Progenitor cell of endocrine pancreas (in vitro differentiated cells): ENCODE measurements at regions not wholly inside any gene's neighbourhood (a gene's known extent, or its start where the extent isn't known, plus 50 kb on each side); places are given as distances from the start of the nearest gene placed in this dataset.
"Not testable (repeated sequence)": the region's sequence is repeated elsewhere in the genome, so short reads cannot be mapped to it uniquely, and the experiment has no call there.

Experiments
- DNase-seq: peaks from one replicate; pipeline ENCODE4 v3.0.0; 2021; ENCODE audit warnings: low spot score; ENCODE audit not compliant: unreplicated experiment
- H3K27ac Mint-ChIP-seq: 2 replicates; pipeline ENCODE4 v1.8.0; 2021; ENCODE audit warnings: mild to moderate bottlenecking, moderate library complexity, mixed read lengths
- H3K27me3 Mint-ChIP-seq: 2 replicates; pipeline ENCODE4 v1.8.0; 2021; ENCODE audit warnings: mixed read lengths
- H3K36me3 Mint-ChIP-seq: 2 replicates; pipeline ENCODE4 v1.8.0; 2022; ENCODE audit warnings: mixed read lengths; ENCODE audit not compliant: insufficient read depth
- H3K4me1 Mint-ChIP-seq: 2 replicates; pipeline ENCODE4 v1.8.0; 2021; ENCODE audit warnings: low read depth, mixed read lengths
- H3K4me3 Mint-ChIP-seq: 2 replicates; pipeline ENCODE4 v1.8.0; 2021; ENCODE audit warnings: low read depth, mild to moderate bottlenecking, moderate library complexity, mixed read lengths
- H3K9me3 Mint-ChIP-seq: 2 replicates; pipeline ENCODE4 v1.8.0; 2021; ENCODE audit warnings: low read depth, mixed read lengths
- TF ChIP-seq, protein P1 (sequence below): fragments of 200-600 bp; sonication (generic); IDR thresholded peaks from one replicate; pipeline ENCODE4 v1.5.0; 2021; ENCODE audit warnings: antibody characterized with exemption, mild to moderate bottlenecking; ENCODE audit not compliant: unreplicated experiment

DNA sequence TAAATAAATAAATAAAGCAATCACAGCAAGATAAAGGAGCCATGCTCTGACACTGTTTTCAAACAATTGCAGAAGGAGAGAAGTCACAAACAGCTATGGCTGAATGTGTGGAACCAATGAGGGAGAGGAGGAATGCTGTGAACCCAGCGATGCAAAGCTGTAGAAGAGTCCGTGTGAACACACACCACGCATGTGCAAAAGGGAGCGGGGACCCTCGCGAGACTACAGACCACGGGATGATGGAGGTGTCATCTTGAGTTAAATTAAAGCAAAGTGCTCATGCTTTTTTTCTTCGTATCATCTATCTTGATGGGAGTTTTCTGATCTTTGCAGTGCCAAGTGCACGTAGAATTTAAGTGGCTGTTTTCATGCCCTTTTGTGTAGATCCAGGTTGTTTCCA, 123.8 kb upstream of the CDH5 start:
- Mint-ChIP-seq H3K27ac (no peak overlapping the region), H3K36me3 (no peaks in the 10 kb centered on the region), H3K27me3 (peaks cover 28% of the 10 kb centered on the region), H3K4me3 (no peak overlapping the region), H3K4me1 (peaks cover under 1% of the 10 kb centered on the region), H3K9me3 (no peaks in the 10 kb centered on the region)
- DNase-seq: no peak
- TF ChIP-seq, protein P1, sequence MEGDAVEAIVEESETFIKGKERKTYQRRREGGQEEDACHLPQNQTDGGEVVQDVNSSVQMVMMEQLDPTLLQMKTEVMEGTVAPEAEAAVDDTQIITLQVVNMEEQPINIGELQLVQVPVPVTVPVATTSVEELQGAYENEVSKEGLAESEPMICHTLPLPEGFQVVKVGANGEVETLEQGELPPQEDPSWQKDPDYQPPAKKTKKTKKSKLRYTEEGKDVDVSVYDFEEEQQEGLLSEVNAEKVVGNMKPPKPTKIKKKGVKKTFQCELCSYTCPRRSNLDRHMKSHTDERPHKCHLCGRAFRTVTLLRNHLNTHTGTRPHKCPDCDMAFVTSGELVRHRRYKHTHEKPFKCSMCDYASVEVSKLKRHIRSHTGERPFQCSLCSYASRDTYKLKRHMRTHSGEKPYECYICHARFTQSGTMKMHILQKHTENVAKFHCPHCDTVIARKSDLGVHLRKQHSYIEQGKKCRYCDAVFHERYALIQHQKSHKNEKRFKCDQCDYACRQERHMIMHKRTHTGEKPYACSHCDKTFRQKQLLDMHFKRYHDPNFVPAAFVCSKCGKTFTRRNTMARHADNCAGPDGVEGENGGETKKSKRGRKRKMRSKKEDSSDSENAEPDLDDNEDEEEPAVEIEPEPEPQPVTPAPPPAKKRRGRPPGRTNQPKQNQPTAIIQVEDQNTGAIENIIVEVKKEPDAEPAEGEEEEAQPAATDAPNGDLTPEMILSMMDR: no peak

DNA sequence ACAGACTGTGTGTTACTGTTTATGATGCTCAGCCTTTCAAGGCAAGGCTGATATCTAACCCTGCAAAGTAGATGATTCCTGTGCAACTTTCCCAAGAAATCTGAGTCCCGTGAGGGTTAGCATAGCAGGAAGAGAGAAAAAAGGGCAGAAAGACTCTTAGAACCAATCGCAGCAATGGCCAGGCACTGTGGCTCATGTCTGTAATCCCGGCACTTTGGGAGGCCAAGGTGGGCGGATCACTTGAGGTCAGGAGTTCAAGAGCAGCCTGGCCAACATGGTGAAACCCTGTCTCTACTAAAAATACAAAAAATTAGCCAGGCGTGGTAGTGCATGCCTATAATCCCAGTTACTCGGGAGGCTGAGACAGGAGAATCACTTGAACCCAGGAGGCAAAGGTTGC, 124.3 kb upstream of the CDH5 start:
- DNase-seq, H3K36me3 Mint-ChIP-seq, H3K4me1 Mint-ChIP-seq, H3K9me3 Mint-ChIP-seq, H3K4me3 Mint-ChIP-seq, H3K27ac Mint-ChIP-seq: not testable (repeated sequence)
- H3K27me3 Mint-ChIP-seq: peaks cover 27% of the 10 kb centered on the region

DNA sequence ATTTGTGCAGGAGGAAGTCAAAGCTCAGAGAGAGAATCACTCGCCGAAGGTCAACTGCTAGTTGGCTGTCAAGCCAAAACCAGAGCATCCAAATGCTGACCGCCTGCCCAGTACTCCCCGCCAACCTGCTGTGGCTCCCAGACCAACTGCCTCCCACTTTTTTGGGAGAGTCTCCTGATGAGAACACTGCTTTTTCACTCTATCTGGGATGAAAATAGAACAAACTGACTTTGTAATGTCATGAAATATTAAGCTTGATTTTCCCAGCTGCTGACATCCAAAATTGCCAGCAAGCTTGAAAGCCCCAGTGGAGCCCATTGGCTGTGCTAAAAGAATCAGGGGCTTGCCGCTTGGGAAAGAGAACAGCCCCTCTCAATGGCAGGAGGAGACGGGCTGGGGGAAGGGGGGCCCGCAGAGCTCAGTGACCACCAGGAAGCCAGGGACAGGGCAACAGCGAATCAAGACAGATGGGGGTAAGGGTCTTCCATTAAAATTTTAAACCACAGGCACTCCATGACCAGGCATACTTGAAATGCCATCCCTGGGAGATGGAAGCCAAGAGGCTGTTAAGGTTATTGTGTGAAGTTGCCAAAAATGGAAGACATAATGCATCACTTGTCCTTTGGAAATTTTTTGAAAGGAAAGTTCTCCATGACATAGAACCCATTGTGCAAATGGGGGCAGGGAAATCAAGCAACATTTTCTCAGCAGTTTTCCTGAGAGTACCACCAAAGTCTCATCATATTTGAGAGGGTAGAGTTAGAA, 125.7 kb upstream of the CDH5 start:
- Mint-ChIP-seq H3K27me3 (peaks cover 31% of the 10 kb centered on the region), H3K27ac (no peak overlapping the region), H3K9me3 (no peaks in the 10 kb centered on the region), H3K4me1 (no peaks in the 10 kb centered on the region), H3K4me3 (no peak overlapping the region), H3K36me3 (no peaks in the 10 kb centered on the region)
- no peak for DNase-seq
- TF ChIP-seq, protein P1: no peak

DNA sequence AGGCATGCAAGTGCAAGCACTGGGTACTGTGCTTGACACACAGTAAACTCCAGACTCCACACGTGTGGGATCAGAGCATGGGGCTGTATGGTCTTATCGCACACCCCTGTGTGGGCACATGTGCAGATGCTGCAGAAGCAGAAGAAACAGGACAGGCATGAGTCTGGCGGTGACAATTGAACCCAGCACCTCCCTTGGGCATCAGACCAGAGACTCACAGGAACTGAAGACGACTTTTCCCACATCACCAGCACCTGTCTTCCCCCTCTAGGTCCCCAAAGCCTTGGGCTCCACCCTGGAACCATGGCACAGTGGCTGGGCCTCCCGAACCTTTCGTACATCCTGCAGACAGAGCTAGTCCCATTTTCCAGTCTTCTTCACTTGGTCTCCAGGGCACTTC, 126.4 kb upstream of the CDH5 start:
- Mint-ChIP-seq H3K4me3 (no peak overlapping the region), H3K9me3 (no peaks in the 10 kb centered on the region), H3K4me1 (no peaks in the 10 kb centered on the region), H3K27me3 (peaks cover 37% of the 10 kb centered on the region), H3K27ac (no peak overlapping the region), H3K36me3 (no peaks in the 10 kb centered on the region)
- TF ChIP-seq, protein P1: no peak
- DNase-seq: no peak

DNA sequence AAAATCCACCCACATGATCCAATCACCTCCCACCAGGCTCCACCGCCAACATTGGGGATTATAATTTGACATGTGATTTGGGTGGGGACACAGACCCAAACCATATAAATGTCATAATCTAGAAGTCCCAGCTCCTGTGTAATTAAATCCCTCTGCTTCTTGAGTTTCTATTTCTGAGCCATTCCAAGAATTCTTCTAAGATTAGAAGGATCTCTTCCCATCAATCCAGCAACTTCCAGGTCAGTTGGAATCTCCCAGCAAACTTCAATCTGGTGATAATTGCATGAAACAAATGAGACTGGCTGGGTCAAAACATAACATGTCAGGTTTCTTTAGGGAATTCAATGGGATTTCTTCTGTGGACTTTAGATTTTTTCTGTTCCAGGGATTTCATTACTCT, 127.8 kb upstream of the CDH5 start:
- DNase-seq: no peak
- peaks cover 41% of the 10 kb centered on the region for H3K27me3 Mint-ChIP-seq
- no peaks in the 10 kb centered on the region for H3K9me3 Mint-ChIP-seq
- no peak overlapping the region for H3K4me3 Mint-ChIP-seq
- H3K4me1 Mint-ChIP-seq: no peaks in the 10 kb centered on the region
- H3K27ac Mint-ChIP-seq: no peak overlapping the region
- no peaks in the 10 kb centered on the region for H3K36me3 Mint-ChIP-seq
- TF ChIP-seq, protein P1: no peak

DNA sequence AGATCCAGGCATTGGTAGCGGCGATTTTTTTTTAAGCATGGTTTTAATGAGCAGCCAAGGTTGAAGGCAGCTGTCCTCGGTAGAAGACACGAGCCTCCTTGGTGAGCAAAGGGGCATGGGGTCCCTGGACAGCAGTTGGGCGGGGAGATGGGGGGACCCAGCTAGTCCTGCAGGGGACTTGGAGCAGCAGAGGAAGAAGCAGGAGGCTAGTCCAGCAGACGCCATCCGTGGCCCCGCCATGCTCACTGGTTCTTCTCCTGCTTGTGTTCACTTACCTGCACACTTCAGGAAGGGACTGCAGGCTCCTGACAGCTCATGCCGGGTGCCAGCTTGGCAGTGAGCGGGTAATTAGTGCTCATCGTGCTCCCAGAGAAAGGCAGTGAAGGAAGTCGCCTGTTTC, 130.2 kb upstream of the CDH5 start:
- Mint-ChIP-seq H3K9me3 (no peaks in the 10 kb centered on the region), H3K27ac (no peak overlapping the region), H3K4me3 (no peak overlapping the region), H3K27me3 (peaks cover 52% of the 10 kb centered on the region), H3K4me1 (peaks cover 5% of the 10 kb centered on the region), H3K36me3 (no peaks in the 10 kb centered on the region)
- TF ChIP-seq, protein P1: no peak
- DNase-seq: no peak
